ENCODE measurements at regions not wholly inside any gene's neighbourhood (a gene's known extent, or its start where the extent isn't known, plus 50 kb on each side); places are given as distances from the start of the nearest gene placed in this dataset.

DNA sequence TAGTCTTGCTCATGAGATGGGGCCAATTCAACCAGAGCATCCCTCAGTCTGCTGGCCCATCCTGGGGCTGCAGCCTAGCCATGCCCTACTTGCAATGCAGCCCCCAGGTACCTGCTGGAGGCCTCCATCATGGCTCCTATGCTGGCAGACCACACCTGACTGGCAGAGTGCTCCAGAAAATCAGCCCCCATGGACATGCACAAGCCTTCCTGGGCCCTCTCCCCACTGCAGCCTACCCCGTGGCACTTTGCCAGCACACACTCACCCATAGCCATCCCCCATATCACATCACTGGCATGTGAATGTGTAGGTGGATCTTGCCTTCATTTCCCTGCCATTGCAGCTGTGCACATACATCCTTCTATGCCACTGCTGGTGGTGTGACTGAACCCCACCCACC lies 381.8 kb downstream of the UBE2NL start (continued):
- TF ChIP-seq PHF8 (conservative IDR thresholded peaks at IDR 0.05; ENCODE audit: low read depth, low read length) (no peak), SP2 (IDR thresholded peaks at IDR 0.05; ENCODE audit: low read length) (no peak), SIX5 (IDR thresholded peaks at IDR 0.05; ENCODE audit: low read depth, low read length) (no peak)
- TF ChIP-seq, protein P1, sequence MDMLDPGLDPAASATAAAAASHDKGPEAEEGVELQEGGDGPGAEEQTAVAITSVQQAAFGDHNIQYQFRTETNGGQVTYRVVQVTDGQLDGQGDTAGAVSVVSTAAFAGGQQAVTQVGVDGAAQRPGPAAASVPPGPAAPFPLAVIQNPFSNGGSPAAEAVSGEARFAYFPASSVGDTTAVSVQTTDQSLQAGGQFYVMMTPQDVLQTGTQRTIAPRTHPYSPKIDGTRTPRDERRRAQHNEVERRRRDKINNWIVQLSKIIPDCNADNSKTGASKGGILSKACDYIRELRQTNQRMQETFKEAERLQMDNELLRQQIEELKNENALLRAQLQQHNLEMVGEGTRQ (IDR thresholded peaks at IDR 0.05; ENCODE audit: low read length), result no peak

Measured in H1 (cell line).